ENCODE measurements at regions not wholly inside any gene's neighbourhood (a gene's known extent, or its start where the extent isn't known, plus 50 kb on each side); places are given as distances from the start of the nearest gene placed in this dataset.
A peak's percentile ranks its signal among the peaks of the same experiment; 100 is the strongest.
"Not testable (repeated sequence)": the region's sequence is repeated elsewhere in the genome, so short reads cannot be mapped to it uniquely, and the experiment has no call there.

GRCh38 chr3:64796607-64797399 lies 109.0 kb upstream of the ADAMTS9 start:
- Histone ChIP-seq H2AFZ (ENCODE audit: low read depth, low read length) (no peak overlapping the region), H3K27me3 (ENCODE audit: insufficient read depth, low read length) (no peaks in the 10 kb centered on the region), H3K4me3 (ENCODE audit: low read length) (no peak overlapping the region), H3K9me3 (ENCODE audit: low read length) (no peaks in the 10 kb centered on the region), H3K36me3 (ENCODE audit: insufficient read depth, low read length) (no peaks in the 10 kb centered on the region), H3K4me1 (ENCODE audit: insufficient read depth, low read length) (no peaks in the 10 kb centered on the region)

GRCh38 chr3:64792445-64792844 lies 104.6 kb upstream of the ADAMTS9 start:
- H3K4me3 ChIP-seq (ENCODE audit: low read length) = no peak overlapping the region

GRCh38 chr3:64789111-64789510 lies 101.3 kb upstream of the ADAMTS9 start:
- no peak overlapping the region for H3K4me3 ChIP-seq (ENCODE audit: low read length)
- no peaks in the 10 kb centered on the region for H3K9me3 ChIP-seq (ENCODE audit: low read length)
- no peaks in the 10 kb centered on the region for H3K4me1 ChIP-seq (ENCODE audit: insufficient read depth, low read length)
- no peaks in the 10 kb centered on the region for H3K36me3 ChIP-seq (ENCODE audit: insufficient read depth, low read length)
- H2AFZ ChIP-seq (ENCODE audit: low read depth, low read length) = no peak overlapping the region
- H3K27me3 ChIP-seq (ENCODE audit: insufficient read depth, low read length) = no peaks in the 10 kb centered on the region

More at GRCh38 chr3:64792445-64792844, 104.6 kb upstream of the ADAMTS9 start:
- H3K9me3 ChIP-seq (ENCODE audit: low read length) = no peaks in the 10 kb centered on the region
- no peaks in the 10 kb centered on the region for H3K4me1 ChIP-seq (ENCODE audit: insufficient read depth, low read length)
- H3K36me3 ChIP-seq (ENCODE audit: insufficient read depth, low read length) = no peaks in the 10 kb centered on the region
- no peaks in the 10 kb centered on the region for H3K27me3 ChIP-seq (ENCODE audit: insufficient read depth, low read length)
- no peak overlapping the region for H2AFZ ChIP-seq (ENCODE audit: low read depth, low read length)

GRCh38 chr3:64783200-64783599 lies 95.4 kb upstream of the ADAMTS9 start:
- H3K9me3 ChIP-seq (ENCODE audit: low read length) = no peaks in the 10 kb centered on the region
- no peaks in the 10 kb centered on the region for H3K4me1 ChIP-seq (ENCODE audit: insufficient read depth, low read length)
- H3K27me3 ChIP-seq (ENCODE audit: insufficient read depth, low read length) = no peaks in the 10 kb centered on the region
- no peak overlapping the region for H2AFZ ChIP-seq (ENCODE audit: low read depth, low read length)
- no peaks in the 10 kb centered on the region for H3K36me3 ChIP-seq (ENCODE audit: insufficient read depth, low read length)
- no peak overlapping the region for H3K4me3 ChIP-seq (ENCODE audit: low read length)

GRCh38 chr3:64780923-64781322 lies 93.1 kb upstream of the ADAMTS9 start:
- not testable (repeated sequence) for H3K4me1 ChIP-seq (ENCODE audit: insufficient read depth, low read length); H2AFZ ChIP-seq (ENCODE audit: low read depth, low read length); H3K9me3 ChIP-seq (ENCODE audit: low read length); H3K4me3 ChIP-seq (ENCODE audit: low read length); H3K36me3 ChIP-seq (ENCODE audit: insufficient read depth, low read length); H3K27me3 ChIP-seq (ENCODE audit: insufficient read depth, low read length)

GRCh38 chr3:64773137-64773536 lies 85.3 kb upstream of the ADAMTS9 start:
- Histone ChIP-seq H3K4me3 (ENCODE audit: low read length) (no peak overlapping the region), H3K9me3 (ENCODE audit: low read length) (no peaks in the 10 kb centered on the region), H3K27me3 (ENCODE audit: insufficient read depth, low read length) (no peaks in the 10 kb centered on the region), H3K36me3 (ENCODE audit: insufficient read depth, low read length) (no peaks in the 10 kb centered on the region), H3K4me1 (ENCODE audit: insufficient read depth, low read length) (no peaks in the 10 kb centered on the region), H2AFZ (ENCODE audit: low read depth, low read length) (no peak overlapping the region)

- H3K4me1 ChIP-seq (ENCODE audit: insufficient read depth, low read length) = peaks cover 8% of the 10 kb centered on the region
- no peak overlapping the region for H3K4me3 ChIP-seq (ENCODE audit: low read length)
These were observed 78.6 kb upstream of the ADAMTS9 start for GRCh38 chr3:64766440-64766839.

GRCh38 chr3:64765947-64766346 lies 78.1 kb upstream of the ADAMTS9 start:
- H3K4me1 ChIP-seq (ENCODE audit: insufficient read depth, low read length) = peaks cover 8% of the 10 kb centered on the region
- H3K4me3 ChIP-seq (ENCODE audit: low read length) = no peak overlapping the region
- no peak overlapping the region for H2AFZ ChIP-seq (ENCODE audit: low read depth, low read length)
- no peaks in the 10 kb centered on the region for H3K27me3 ChIP-seq (ENCODE audit: insufficient read depth, low read length)
- no peaks in the 10 kb centered on the region for H3K36me3 ChIP-seq (ENCODE audit: insufficient read depth, low read length)
- H3K9me3 ChIP-seq (ENCODE audit: low read length) = no peaks in the 10 kb centered on the region

More at GRCh38 chr3:64766440-64766839, 78.6 kb upstream of the ADAMTS9 start:
- H2AFZ ChIP-seq (ENCODE audit: low read depth, low read length) = peak overlapping the region; percentile 48
- no peaks in the 10 kb centered on the region for H3K9me3 ChIP-seq (ENCODE audit: low read length)
- H3K27me3 ChIP-seq (ENCODE audit: insufficient read depth, low read length) = no peaks in the 10 kb centered on the region
- no peaks in the 10 kb centered on the region for H3K36me3 ChIP-seq (ENCODE audit: insufficient read depth, low read length)

GRCh38 chr3:64764386-64764929 lies 76.7 kb upstream of the ADAMTS9 start:
- Histone ChIP-seq H3K27me3 (ENCODE audit: insufficient read depth, low read length) (no peaks in the 10 kb centered on the region), H3K9me3 (ENCODE audit: low read length) (no peaks in the 10 kb centered on the region), H3K4me3 (ENCODE audit: low read length) (no peak overlapping the region), H3K4me1 (ENCODE audit: insufficient read depth, low read length) (peaks cover 8% of the 10 kb centered on the region), H2AFZ (ENCODE audit: low read depth, low read length) (no peak overlapping the region), H3K36me3 (ENCODE audit: insufficient read depth, low read length) (no peaks in the 10 kb centered on the region)

- Histone ChIP-seq H2AFZ (ENCODE audit: low read depth, low read length) (no peak overlapping the region), H3K9me3 (ENCODE audit: low read length) (no peaks in the 10 kb centered on the region), H3K4me3 (ENCODE audit: low read length) (no peak overlapping the region), H3K4me1 (ENCODE audit: insufficient read depth, low read length) (peaks cover 8% of the 10 kb centered on the region), H3K27me3 (ENCODE audit: insufficient read depth, low read length) (no peaks in the 10 kb centered on the region), H3K36me3 (ENCODE audit: insufficient read depth, low read length) (no peaks in the 10 kb centered on the region)
These were observed 76.2 kb upstream of the ADAMTS9 start for GRCh38 chr3:64763980-64764379.

- no peaks in the 10 kb centered on the region for H3K36me3 ChIP-seq (ENCODE audit: insufficient read depth, low read length)
- no peaks in the 10 kb centered on the region for H3K9me3 ChIP-seq (ENCODE audit: low read length)
- no peaks in the 10 kb centered on the region for H3K27me3 ChIP-seq (ENCODE audit: insufficient read depth, low read length)
- H2AFZ ChIP-seq (ENCODE audit: low read depth, low read length) = no peak overlapping the region
- H3K4me1 ChIP-seq (ENCODE audit: insufficient read depth, low read length) = peaks cover 8% of the 10 kb centered on the region
- no peak overlapping the region for H3K4me3 ChIP-seq (ENCODE audit: low read length)
These were observed 73.9 kb upstream of the ADAMTS9 start for GRCh38 chr3:64761729-64762128.

- H3K4me3 ChIP-seq (ENCODE audit: low read length) = no peak overlapping the region
- no peaks in the 10 kb centered on the region for H3K36me3 ChIP-seq (ENCODE audit: insufficient read depth, low read length)
- H3K4me1 ChIP-seq (ENCODE audit: insufficient read depth, low read length) = no peaks in the 10 kb centered on the region
- H3K9me3 ChIP-seq (ENCODE audit: low read length) = no peaks in the 10 kb centered on the region
- no peaks in the 10 kb centered on the region for H3K27me3 ChIP-seq (ENCODE audit: insufficient read depth, low read length)
- H2AFZ ChIP-seq (ENCODE audit: low read depth, low read length) = no peak overlapping the region
These were observed 72.5 kb upstream of the ADAMTS9 start for GRCh38 chr3:64760258-64760657.

- Histone ChIP-seq H3K4me3 (ENCODE audit: low read length) (no peak overlapping the region), H3K4me1 (ENCODE audit: insufficient read depth, low read length) (no peaks in the 10 kb centered on the region), H3K27me3 (ENCODE audit: insufficient read depth, low read length) (no peaks in the 10 kb centered on the region), H2AFZ (ENCODE audit: low read depth, low read length) (no peak overlapping the region), H3K36me3 (ENCODE audit: insufficient read depth, low read length) (no peaks in the 10 kb centered on the region), H3K9me3 (ENCODE audit: low read length) (no peaks in the 10 kb centered on the region)
These were observed 72.0 kb upstream of the ADAMTS9 start for GRCh38 chr3:64759811-64760210.

All from neuron (in vitro differentiated cells).